HG03159 (cell line): ENCODE measurements at regions not wholly inside any gene's neighbourhood (a gene's known extent, or its start where the extent isn't known, plus 50 kb on each side); places are given as distances from the start of the nearest gene placed in this dataset.

ENCODE experiments used
- ATAC-seq: cut with Tn5 transposase; IDR thresholded peaks from one replicate; pipeline ENCODE4 v1.9.1; 2021; ENCODE audit warnings: mild to moderate bottlenecking, moderate library complexity; ENCODE audit not compliant: unreplicated experiment

DNA sequence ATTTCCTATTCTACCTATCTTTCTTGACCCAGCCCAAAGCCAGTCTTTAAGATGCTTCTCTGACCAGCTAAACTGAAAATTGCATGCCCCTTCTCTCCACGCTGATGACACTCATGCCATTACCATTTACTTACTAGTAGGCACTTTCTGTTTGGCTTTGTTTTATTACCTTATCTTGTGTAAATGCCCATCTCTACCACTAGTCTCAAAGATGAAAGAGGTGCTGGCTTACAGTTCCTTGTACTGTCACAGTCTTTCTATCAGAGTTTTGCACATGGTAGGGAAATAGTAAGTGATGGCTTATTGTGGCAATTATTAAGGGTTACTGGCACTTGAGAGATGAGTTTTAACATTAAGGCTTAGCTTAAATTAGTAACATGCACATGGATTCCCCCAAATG, 352.1 kb downstream of the RBM43 start:
- ATAC-seq = no peak

DNA sequence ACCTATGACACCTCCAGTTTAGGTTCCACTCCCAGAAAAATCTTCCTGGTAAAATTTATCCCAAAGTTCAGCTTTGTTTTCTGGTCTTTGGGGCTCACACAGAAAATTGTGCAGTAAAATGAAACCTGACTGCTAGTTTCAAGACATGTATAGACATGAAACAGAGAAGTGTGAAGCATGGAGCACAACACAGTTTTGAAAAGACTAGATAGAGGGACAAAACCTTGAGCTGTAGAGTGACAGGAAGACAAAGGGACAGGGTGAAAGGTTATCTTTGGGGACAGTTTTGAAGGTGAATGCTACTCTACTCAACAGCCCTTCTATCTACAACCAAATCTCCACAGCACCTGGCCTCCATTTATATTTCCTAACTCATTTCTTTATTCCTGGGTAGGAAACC, 352.6 kb downstream of the RBM43 start:
- ATAC-seq = peak; percentile 50

GRCh38 chr2:150907466-150907865, 354.2 kb downstream of the RBM43 start:
- ATAC-seq = no peak

DNA sequence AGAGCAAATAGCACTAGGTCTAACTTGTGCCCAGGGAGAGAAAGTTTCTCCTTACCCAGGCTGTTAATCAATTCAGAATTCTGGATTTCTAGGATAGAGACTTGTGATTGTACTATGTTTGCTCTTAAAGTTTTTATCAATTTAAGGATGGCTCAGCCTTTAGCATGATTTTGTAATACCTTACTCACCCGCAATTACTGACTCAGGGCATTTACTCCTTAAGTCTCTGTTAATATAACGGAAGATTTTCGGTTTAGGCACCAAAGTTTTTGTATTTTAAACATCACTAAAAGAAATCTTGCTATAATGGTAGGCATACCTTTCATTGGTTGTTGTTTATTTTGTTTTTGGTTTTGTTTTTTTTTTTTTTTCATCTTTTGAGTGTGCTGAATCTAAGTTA, 358.2 kb downstream of the RBM43 start:
- no peak for ATAC-seq

GRCh38 chr2:150903055-150903454, 358.6 kb downstream of the RBM43 start:
- no peak for ATAC-seq

DNA sequence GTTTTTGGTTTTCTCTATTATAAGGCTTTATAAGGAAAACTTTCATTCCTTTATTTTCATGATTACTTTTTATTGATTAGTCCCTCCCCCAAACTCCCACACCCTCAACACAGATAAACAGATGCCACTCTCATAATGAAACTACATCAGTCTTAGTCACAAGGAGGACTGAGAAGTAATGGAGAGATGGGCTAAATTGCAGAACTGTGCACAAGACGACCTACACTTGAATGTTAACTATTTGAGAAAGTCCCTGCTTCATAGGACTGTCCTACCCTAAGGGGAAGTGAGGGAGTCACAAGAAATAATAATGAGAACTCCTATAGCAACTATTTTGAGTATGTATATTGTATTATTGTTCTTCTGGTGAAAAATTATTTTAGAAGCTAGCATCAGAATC, 360.8 kb downstream of the RBM43 start:
- ATAC-seq = no peak

GRCh38 chr2:150895968-150896367, 365.7 kb downstream of the RBM43 start:
- ATAC-seq = no peak

GRCh38 chr2:150889141-150889540, 372.5 kb downstream of the RBM43 start:
- no peak for ATAC-seq

DNA sequence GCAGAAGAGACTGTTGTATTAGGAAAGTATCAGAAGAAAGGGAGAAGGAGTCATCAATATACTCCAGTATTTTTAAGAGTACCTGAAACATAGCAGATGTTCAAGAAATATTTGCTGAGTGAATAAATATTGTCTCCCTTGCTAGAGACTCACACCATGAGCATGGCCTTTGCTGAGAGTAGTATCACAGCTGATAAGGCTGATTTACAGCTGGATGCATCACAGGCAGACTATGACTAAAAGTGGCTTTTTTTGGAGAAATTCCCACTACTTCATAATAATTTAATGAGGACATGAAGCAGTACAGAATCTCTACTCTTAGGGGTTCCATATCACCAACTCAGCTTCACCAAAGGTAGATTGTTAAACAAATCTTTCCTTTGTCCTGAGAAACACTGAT, 373.3 kb downstream of the RBM43 start:
- ATAC-seq = no peak

DNA sequence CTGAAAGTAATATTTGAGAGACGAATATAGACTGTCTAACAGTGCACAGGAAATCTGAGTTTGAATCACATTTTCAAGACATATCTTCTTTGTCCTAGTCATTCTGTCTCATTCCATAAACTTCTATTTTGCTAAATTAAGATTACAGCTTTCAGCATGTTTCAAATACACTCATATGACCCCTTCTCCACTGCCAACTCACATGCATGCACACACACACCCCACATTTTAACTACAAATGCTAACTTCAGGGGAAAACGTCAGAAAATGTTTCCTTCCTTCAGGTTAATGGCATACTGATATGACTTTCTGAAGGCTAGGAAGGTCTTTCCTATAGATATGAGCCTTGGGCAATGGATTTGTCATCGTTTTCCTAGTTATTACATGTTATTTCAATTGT, 373.7 kb downstream of the RBM43 start:
- no peak for ATAC-seq

DNA sequence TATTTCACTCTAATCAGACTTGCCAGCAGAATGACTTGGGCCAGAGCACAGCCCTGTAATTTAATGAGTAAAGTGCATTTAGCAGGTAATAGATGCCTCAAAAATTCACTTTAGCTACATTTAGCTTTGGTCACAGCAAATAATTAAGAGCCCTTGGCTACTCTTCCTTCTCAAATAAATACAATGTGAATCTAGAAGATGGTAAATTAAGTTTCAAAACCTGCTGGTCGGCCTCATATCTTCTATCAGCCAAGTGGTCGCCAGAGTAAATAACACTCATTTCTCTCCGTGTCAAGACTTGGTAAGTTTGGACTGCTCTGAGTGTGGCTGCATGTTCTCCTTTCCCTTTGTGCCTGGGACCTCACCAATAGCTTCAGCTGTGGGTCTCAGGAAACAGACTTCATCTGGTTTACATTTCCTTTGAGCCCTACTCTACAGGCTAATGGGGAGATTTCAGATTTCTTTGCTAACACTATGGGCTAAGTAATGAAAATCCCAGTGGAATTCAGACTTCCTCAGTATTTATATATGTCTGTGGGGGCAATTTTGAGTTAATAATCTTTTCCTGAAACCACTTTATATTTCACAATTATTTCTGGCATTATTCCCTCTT, 375.8 kb downstream of the RBM43 start:
- ATAC-seq = no peak

DNA sequence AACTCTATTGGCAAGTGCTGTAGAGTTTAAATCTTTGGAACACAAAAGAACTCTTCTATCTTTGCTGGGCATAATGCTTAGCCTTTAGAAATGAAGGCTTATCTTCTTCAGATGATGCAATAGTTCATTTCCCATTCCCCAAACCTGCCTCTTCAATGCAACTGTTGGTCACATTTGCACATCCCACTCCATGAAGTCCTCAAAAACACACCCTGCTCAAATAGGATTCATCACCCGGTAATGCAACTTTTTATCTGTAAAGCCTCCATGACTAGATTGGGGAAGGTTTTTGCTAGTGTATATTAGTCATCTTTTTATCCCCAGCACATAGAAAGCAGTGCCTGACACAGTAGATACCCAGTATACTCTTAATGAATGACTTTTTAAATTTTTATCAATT, 376.4 kb downstream of the RBM43 start:
- no peak for ATAC-seq

- no peak for ATAC-seq
Observed at GRCh38 chr2:150883613-150883895, 378.1 kb downstream of the RBM43 start.

DNA sequence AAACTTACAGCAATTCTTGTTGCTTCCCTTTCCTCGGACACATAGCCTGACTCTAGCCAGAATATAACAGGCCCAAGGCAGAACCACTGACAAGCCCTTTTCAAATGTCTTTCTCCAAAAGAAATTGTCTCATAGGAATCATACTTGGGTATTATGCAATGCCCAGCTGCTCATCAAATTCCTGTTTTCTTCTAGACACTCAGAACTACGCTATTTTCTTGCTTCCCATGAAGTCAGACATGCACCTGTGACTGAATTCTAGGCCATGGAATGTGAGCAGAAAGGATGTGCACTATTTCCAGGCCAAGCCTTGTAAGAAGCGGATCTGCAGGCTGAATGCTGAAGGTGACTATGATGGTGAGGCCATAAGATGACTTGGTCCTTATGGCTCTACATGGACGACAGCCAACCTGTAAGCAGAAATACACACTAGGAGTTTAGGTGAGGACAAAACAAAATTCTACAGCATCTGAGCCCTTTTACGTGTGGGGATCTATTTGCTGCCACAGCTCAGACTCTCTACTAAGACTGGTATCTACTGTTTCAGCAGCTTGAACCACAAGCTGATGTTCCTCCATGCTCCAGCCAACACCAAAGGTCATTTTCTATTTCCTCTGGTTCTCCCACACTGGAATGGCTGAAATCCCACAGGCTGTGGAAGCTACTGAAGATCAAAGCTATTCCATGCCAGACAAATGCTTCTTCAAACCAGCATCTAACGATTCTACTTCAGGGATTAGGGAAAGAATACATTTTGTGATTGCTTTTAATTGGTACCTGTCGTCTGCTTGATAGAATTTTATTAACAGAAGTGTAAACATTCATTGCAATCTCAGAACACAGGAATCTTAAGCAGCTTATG, 378.7 kb downstream of the RBM43 start:
- ATAC-seq = no peak

DNA sequence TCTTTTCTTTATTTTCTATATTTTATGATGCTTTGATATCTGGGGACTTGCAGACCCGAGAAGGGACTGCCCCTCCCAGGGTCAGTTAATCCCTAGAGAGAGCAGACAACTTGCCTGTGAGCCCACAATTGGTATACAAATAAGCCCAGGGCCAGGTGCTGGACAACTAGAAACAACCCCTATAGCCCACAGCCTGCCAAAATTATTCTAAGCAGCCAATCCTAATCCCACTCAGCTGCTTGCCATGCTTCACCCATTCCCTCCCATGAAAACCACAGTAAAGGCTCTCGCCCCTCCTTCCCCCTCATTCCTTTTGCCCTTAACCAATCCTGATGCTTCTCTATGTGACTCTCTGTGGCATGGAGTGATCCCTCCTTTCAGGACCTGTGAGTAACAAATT, 380.7 kb downstream of the RBM43 start:
- ATAC-seq = no peak

GRCh38 chr2:150878356-150878755, 383.3 kb downstream of the RBM43 start:
- ATAC-seq = no peak

DNA sequence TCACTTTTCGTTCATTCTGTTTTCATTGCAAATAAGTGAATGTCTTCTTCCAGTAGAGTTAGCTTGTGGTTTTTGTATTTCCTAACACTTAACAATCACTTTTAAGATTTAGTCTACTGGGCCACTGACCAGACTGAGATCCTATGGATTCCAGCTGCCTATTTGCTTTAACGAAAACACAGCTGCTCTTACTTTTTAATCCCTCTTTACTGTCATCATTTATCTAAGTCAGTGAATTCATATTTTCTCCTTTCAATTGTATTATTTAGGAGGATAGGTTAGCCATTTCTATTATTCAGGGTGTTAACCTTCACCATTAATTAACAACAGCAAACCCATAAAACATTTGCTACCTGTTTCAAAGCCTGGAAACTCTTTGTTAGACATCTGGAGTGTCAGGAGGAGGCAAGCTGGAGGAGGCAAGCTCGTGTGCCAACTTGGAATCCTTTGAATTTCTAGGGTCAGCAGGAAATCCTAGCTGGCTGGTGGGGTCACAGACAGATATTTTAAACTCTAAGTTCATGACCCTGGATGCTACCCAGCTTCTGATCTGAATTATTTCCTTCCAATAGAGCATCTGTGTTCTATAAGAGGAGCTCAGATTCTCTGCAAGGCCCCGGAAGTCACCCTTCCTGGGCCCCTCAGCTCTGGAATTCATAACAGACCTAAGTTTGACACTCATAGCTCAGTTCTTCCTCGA, 385.3 kb downstream of the RBM43 start:
- no peak for ATAC-seq

- ATAC-seq = no peak
Observed at GRCh38 chr2:150873396-150873772, 385.9 kb upstream of the RND3 start.

- ATAC-seq = no peak
Observed at GRCh38 chr2:150872756-150873395, 385.4 kb upstream of the RND3 start.

- no peak for ATAC-seq
Observed at GRCh38 chr2:150866431-150866830, 379.0 kb upstream of the RND3 start.

DNA sequence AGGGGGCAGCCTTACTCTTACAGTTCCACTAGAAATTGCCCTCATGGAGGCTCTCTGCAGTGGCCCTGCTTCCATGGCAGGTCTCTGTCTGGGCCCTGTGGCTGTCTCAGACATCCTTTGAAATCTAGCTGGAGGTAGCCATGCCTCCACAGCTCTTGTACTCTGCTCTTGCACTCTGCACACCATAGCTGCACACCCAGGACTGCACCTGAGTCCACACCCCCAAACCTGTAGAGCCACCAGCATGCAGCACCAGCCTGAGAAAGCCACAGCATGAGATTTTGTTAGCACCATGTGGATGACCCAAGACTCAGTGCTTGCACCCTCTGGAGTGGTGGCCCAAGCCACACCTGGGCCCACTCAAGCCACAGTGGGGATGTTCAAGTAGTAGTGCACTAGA, 376.2 kb upstream of the RND3 start:
- no peak for ATAC-seq

DNA sequence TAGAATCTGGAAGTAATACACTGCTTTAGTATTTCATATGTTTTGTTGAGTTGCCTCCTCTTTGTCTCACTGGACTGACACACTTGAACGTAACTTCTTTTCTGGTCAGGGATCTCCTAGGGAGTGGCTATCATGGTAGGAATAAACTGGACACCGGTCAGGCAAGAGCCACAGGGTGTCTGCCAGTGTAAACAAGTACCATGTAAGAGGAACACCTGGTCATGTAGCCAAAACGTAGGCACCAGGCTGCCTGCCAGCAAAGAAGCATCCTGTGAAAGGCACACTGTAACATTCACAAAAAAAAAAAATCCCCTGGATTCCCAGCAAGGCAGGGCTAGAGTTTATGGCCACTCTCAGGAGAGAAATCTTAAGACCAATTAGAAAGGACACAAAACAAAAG, 372.8 kb upstream of the RND3 start:
- no peak for ATAC-seq
